HG02678 (cell line): ENCODE measurements at regions not wholly inside any gene's neighbourhood (a gene's known extent, or its start where the extent isn't known, plus 50 kb on each side); places are given as distances from the start of the nearest gene placed in this dataset.
A peak's percentile ranks its signal among the peaks of the same experiment; 100 is the strongest.
"Not testable (repeated sequence)": the region's sequence is repeated elsewhere in the genome, so short reads cannot be mapped to it uniquely, and the experiment has no call there.

Experiments used
- ATAC-seq: cut with Tn5 transposase; IDR thresholded peaks from one replicate; pipeline ENCODE4 v1.9.1; 2021; ENCODE audit warnings: mild to moderate bottlenecking, moderate library complexity; ENCODE audit not compliant: unreplicated experiment

DNA sequence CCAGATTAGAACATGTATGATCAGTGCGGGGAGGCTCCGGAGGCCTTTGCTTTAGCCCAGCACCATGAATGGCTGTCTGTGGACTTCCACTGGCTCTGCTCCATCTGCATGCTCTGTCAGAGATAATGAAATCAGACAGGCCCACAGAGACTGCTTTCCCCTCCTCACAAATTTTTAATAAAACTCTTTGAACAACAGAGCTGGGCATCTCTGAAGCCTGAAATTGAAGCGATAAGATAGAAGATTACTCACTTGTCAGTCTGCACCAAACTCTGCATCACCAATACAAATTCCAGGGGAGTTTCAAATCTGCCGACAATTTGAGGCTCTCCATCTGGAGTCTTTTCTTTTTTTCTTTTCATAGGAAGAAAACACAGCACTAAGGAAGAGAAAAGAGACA is 110.0 kb downstream of the DYRK2 start:
- peak; percentile 6 for ATAC-seq

DNA sequence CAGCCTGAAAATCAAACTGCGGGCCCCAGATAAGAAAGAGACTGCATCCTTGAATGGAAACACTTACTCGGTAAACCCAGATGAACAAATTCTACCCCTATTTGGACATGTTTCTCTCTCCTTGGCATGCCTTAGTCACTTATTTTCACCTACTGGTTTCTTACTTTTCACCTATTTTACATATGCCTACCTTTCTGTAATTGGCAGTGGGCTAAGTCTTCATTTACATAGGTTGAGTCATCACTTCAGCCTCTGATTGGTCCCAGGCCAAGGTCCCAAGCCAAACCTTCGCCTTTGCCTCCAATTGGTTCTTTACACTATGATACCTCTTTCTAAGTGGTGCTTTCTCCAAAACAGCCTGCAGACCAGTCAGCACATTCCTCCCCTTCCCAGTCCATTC is 111.3 kb downstream of the DYRK2 start:
- ATAC-seq, result no peak

DNA sequence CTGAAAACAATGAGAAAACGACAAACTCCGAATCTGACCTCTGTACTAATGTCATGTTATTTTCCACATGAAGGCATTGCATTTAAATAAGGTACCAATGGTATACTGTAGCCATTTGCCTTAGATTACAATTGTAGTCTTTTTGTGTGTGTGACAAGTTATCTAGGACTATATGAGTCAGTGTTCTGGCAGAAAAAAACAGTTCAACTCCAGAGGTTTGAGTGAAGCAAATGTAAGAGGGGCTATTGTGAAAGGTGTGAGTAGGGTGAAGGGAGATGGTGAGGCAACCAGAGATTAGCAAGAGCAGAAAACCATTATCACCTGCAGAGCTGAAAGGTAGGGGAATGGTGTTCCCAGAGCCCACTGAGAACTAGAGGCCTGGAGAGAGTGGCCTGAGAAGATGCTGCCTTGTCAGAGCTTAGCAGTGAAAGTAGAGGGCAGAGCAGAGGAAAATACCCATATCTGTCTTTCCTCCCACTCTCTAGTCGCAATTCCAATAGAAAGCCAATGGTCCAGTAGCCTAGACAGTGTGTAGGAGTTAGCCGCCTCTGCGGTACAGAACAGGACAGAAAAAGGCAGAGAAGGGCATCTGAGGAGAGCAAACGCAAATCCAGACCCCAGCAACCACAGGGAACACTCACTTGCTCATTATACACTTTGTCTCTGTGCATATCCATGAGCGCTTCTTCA is 112.2 kb downstream of the DYRK2 start:
- ATAC-seq, result no peak

DNA sequence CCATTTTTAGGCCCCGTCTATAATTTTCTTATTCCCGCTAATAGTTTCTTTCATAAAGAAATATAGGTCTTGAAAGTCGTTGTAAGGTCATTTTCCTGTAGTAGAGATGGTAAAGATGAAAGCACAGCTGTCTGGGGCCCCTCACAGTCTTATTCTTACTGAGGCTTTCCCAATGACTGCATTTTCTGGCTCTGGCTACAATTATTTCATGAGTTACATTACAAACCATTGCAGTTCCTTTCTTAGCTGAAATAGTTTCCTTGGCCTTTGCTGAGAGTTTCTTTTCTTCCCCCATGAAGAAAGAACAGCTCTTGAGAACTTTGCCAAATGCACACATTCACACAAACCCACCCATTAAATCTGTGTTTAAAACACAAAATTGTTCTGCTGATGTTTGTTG is 113.0 kb downstream of the DYRK2 start:
- no peak for ATAC-seq

DNA sequence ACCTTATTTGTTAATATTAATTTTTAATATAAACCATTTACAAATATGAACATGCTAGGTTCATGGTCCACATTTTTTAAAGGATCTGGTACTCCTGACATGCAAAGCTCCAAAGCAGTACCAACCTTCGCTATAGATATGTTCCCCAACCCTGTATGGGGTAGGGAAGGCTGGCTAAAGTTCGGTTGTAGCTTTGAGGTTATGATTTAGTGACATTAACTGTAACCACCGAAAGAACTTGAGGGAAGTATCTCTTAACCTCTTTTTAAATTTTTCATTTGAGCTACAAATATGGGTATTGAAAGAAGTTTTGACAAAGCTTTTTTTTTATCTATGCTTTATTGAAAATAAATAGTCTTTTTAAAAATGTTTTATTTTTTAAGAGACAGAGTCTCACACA is 115.5 kb downstream of the DYRK2 start:
- peak; percentile 63 for ATAC-seq

DNA sequence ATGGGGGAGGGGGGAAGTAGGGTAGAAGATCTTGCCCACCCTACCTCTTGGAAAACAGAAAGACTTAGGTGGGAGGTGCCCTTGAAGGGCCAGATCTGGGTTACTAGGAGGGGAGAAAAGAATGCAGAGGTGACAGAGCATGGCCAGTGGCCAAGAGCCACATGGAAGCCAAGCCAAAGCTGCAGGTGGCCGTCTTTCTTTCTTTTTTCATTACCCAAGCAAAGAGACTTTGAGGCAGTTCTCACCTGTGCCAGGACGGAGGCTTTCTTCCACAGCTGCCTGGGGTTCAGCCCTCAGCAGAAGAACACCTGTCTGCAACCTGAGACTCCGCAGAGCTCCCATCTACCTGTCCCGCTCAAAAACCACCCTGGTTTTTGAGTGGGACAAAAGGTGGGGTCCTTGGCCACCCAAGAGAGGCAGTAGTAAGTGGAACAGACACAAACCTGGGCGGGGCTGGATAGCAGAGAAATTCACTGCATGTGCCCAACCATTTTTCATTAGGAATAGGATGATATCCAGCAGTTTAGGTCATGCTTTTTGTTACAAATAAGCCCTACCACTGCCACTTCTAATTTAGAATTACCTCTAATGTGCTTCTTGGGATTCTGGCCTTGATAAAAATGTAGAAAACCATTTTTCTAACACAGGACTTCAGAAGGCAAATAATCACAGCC is 116.5 kb downstream of the DYRK2 start:
- no peak for ATAC-seq

DNA sequence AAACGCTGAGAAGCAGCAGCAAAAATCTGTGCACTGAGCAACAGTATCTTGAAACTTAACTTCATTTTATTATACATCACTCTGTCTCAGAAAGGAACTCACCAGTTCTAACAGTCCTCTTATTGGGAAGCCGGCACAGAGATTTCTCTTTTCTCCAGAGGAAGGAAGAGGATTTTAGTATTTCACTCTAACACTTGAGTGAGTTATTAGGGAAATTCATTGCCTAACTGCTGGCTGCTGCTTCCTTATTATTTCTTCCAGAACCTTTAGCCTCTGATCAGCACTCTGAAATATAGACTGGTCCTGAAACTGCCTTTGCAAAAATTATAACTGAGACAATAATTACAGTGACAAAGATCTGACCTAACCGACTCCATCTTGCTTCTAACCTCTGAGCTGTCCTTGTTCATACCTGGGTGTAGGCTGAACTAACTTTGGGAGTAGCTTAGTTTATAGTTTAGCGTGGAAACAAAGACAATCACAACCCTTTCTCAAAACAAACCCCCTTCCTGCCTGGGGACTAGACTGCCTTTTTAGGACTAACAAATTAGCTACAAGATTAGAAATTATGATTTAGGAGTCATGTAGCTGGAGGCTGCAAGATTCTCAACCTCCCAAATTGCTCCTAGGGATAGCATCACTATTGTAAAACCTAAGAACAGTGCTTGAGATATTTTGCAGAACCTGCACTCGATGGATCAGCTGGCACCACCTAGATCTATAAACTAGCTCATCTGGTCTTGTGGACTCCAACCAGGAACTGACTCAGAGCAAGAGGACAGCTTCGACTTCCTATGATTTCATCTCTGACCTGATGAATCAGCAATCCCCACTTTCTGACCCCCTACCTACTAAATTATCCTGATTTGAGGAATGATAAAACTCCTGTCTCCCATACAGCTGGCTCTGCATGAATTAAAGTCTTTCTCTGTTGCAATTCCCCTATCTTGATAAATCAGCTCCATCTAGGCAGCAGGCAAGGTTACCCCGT is 117.5 kb downstream of the DYRK2 start:
- no peak for ATAC-seq

DNA sequence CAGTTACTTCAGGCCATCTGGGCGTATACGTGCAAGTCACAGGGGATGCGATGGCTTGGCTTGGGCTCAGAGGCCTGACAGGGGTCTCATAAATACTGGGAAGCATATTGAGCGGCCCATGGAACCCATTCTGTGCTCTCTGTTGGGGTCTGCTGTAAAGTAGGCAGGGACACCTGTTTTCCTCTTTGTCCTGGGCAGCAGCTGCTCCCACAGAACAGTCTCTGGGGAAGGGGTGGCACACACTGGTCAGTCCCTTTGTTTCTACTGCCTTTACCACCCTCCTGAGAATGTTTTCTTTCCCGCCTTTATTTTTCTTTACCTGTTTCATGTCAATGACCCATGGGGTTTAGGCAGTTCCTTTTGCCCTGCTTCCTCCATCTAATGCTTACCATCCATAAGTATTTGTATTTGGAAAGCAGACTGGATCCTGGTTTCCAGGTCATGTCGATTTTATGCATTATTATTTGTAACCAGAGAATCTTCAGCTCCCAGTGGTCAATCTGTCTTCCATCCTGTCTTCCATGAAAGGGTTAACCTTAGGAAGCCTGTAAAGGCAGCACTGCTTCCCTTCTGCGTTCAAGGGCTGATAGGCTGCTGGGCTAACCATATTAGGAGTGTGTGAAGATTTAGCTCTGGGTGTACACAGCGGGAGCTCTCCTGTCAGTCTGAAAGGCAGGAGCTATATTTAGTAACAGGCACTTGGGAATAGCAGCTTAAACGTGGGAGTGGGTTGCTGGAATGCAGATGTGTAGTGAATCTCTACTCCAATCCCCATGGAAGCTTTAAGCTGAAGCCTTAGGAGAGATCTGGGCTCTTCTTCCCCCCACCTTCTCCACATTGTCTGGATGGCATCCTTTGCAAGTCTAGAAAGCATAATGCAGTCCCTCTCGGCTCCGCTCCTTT is 124.0 kb downstream of the DYRK2 start:
- ATAC-seq, result no peak

DNA sequence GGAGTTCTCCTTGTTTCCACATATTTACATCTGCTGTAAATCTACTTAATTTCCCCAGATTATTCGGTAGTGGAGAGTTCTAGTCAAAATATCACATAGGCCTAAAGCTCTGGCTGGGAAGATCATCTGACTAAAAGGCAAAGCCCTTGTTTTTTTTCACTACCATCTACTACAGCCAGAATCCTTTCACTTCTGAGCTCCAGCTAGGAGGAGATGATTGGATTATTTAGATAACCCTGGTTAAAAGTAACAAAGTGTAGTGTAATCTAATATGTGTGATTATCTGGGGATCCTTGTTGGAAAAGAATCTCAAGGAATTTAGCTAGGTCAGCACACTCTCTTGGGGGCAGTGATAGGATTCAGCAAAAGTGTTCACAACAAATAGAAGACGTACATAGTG is 125.4 kb downstream of the DYRK2 start:
- ATAC-seq, result no peak

DNA sequence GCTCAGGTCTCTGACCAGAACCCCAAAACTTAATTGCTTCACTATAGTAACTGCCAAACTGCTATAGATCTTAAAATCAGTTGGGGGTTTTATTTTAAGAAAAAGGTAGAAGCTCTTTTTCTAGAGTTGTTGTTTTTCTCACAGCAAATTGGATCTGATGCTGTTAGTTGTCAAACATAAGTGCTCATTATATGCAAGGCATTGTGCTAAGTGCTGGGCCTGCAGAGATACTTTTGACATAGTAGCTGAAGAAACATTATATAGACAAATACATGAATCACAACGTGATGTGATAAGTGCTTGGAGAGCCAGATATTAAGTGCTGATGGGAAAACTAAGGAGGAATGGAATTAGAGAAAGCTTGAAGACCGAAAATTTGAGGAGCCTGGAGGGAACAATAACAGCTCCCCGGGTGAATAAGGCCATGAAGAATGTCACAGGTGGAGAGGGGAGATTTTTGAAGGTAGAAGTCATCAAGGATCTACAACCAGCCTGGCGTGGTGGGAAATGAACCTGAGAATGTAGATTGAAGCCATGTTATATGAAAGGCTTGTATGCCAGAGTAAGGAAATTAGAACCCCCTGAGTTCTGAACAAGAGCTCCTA is 126.5 kb downstream of the DYRK2 start:
- ATAC-seq, result no peak

DNA sequence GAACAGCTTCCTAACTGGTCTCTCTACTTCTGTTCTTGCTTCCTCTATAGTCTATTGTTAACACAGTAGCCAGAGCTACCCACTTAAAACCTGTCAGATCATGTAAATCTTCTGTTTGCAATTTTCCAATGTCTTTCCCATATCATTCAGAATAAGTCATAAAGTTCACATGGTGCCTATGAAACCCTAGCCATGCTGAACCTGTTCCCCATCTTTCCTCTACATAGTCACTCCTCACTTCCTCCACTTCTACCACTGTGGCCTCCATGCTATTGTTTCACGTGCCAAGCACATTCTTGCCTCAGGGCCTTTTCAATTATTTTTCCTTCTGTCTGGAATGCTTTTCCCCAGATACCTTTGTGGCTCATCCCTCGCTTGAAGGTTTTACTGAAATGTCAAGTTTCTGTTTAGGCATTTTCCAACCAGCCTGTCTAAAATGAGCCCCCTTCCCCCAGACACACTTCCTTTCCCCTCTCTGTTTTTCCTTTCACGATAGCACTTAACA is 132.1 kb downstream of the DYRK2 start:
- ATAC-seq, result no peak

DNA sequence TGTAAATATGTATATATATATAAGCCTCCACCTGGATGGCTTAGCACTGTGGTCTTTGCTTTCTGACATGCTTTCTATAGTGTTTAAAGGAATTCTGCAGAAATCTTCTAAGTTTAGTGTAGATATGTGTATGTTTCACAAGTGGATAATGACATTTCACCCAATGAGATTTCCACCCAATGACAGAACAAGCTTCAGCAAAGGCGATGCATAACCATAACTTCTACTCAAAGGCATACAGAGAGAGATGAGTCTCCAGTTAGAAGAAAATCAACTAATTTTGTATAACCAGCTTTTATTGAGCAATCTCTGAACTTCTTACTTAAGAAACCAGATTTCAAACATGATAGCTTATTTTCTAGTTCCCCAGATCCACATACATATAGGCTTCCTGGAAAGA is 134.0 kb downstream of the DYRK2 start:
- ATAC-seq, result no peak

DNA sequence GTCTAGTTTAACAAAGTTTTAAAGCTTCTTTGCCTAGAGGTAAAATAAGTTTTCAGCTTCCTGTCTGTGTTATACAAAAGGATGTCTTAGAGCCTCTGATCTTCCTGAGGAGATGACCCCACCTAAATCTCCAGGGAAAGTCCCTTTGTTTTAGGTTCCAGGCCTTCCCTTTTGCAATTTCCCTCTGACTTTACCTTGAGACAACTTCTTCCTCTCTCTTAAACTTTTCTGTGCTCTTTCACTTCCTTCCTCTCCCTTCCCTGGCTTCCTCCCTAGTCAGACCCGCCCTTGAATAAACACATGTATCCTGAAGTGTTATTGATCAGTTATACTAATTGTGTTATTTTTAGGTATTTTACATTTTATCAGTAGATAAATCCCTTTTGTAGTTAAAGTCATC is 134.8 kb downstream of the DYRK2 start:
- no peak for ATAC-seq

DNA sequence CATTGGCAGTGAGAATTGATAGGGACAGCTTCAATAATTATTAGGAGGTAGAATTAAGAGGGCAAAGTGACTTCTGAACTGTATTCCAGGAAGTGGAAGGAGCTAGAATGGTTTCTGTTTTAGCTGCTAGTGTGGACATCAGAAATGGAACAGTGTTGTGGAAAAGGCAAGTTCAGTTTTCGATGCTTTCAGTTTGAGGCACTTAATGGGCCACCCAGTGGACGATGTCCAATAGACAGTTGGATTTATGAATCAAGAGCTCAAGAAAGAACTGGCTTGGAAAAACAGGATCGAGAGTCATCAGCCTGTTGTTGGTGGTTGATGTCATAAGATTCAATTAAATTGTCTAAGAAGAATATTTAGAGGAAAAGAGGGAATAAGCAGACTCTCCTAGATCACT is 136.3 kb downstream of the DYRK2 start:
- no peak for ATAC-seq

DNA sequence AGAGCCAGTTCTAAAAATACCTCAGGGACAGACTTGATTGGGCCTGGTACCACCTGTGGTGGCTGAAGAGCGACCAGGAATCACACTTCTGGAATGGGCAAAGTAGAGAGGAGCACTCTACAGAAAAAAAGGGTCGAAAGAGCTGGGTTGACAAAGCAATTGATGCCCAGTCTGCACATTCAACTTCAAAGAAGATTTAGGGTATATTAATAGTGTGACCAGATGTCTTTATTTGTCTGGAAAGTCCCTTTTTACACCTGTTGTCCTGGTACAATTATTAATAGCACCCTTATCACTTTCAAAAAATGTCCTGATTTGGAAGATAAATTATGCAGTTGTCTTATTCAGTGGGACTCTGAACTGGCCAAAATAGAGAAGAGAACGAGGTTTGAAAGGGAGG is 137.5 kb downstream of the DYRK2 start:
- no peak for ATAC-seq

DNA sequence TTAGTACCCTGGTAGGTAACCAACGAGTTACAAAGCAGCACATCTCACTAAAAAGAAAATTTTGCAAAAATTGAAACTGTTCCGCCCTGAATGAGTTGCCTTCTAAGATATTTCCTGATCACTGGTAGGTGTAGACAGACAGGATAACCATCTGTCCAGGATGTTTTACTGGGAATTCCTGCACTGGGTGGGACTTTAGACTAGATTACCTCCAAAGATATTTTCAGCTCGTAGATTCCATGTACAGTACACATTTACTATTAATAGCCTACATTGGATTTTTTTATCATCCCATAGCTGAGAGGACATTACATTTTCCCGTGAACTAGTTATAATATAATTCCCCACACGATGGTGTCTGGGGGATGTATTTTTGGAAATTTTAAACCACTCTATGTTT is 139.6 kb downstream of the DYRK2 start:
- ATAC-seq, result no peak

DNA sequence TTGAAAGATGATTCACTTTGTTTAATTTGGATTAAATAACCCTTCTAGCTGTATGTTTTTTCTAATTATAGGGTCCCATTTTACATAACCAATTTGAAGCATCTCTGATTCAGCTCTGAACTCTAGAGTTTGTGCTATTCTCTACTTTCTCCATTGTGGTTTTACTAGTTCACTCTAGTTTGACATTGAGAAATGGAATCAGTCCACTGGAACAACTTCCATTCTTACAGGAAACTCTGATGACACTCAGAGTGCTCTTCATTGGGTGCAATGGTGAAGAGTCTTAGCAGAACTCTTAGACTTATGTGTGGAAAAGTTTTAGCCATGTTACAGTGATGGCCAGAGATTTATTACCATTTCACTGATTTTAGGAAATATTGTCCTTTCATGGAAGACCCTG is 140.7 kb downstream of the DYRK2 start:
- no peak for ATAC-seq

DNA sequence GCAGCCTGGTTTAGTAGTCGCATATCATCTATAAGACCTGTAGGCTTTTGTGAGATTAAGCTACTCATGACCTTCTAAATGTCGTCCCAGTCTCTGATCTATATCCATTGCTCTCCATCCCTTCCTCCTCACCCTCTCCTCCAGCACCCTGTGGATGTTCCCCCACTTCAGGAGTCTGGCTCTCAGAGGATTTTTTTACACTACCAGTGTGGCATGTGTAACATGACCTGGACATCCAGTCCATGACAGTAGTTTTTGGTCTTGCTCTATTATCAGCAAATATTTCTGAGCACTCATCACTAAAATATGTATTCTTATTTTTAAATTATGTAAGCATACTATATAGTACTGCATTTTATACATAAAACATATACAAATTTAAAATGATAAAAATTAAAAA is 142.1 kb downstream of the DYRK2 start:
- ATAC-seq, result no peak

DNA sequence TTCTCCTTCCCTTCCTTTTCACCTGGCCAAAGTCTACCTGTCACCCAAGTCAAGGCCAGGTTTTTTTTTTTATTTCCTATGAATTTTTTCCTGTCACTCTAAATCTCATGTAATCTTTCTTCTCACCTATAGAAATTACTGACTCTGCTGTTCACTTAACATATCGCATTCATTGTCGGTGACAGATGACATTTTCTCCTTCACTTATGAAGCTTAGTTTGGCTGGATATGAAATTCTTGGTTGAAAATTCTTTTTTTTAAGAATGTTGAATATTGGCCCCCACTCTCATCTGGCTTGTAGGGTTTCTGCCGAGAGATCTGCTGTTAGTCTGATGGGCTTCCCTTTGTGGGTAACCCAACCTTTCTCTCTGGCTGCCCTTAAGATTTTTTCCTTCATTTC is 142.8 kb downstream of the DYRK2 start:
- not testable (repeated sequence) for ATAC-seq

DNA sequence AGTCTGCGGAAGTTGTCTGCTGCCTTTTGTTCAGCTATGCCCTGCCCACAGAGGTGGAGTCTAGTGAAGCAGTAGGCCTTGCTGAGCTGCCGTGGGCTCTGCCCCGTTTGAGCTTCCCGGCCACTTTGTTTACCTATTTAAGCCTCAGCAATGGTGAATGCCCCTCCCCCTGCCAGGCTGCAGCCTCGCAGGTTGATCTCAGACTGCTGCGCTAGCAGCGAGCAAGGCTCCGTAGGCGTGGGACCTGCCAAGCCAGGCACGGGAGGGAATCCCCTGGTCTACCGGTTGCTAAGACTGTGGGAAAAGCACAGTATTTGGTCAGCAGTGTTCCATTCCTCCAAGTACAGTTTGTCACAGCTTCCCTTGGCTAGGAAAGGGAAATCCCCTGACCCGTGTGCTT is 143.6 kb downstream of the DYRK2 start:
- no peak for ATAC-seq
